ENCODE measurements at regions not wholly inside any gene's neighbourhood (a gene's known extent, or its start where the extent isn't known, plus 50 kb on each side); places are given as distances from the start of the nearest gene placed in this dataset.
A peak's percentile ranks its signal among the peaks of the same experiment; 100 is the strongest.
"Not testable (repeated sequence)": the region's sequence is repeated elsewhere in the genome, so short reads cannot be mapped to it uniquely, and the experiment has no call there.

DNA sequence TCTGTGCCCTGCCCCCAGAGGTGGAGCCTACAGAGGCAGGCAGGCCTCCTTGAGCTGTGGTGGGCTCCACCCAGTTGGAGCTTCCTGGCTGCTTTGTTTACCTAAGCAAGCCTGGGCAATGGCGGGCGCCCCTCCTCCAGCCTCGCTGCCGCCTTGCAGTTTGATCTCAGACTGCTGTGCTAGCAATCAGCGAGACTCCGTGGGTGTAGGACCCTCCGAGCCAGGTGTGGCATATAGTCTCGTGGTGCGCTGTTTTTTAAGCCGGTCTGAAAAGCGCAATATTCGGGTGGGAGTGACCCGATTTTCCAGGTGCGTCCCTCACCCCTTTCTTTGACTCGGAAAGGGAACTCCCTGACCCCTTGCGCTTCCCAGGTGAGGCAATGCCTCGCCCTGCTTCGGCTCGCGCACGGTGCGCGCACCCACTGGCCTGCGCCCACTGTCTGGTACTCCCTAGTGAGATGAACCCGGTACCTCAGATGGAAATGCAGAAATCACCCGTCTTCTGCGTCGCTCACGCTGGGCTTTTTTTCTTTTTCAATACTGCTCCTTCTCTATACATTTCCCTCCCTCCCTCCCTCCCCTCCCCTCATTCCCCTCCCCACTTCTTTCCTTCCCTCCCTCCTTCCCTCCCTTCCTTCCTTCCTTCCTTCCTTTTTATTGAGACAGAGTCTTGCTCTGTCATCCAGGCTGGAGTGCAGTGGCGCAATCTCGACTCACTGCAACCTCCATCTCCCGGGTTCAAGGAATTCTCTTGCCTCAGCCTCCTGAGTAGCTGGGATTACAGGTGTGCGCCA lies 197.1 kb upstream of the TBL1XR1 start:
- DNase-seq, result not testable (repeated sequence)

DNA sequence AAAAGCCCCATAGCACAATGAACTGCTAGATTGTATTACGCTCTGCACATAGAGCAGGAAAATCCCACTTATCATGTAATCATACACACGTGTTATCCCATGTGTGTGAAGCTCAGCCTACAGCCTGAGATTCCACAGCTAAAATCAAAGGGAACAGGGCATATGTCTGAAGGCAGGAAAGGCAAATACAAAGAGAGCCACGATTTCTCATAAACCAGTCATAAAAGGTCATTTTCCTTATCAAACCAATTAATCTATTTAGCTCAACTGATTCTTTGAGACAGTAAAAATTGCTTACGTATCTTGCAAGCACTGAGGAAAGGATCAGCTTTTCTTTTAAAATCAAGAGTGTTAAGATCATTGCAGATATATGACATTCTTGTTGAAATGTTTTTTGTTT lies 199.5 kb upstream of the TBL1XR1 start:
- DNase-seq, result no peak

GRCh38 chr3:177401375-177401774 lies 204.1 kb upstream of the TBL1XR1 start:
- DNase-seq, result no peak

DNA sequence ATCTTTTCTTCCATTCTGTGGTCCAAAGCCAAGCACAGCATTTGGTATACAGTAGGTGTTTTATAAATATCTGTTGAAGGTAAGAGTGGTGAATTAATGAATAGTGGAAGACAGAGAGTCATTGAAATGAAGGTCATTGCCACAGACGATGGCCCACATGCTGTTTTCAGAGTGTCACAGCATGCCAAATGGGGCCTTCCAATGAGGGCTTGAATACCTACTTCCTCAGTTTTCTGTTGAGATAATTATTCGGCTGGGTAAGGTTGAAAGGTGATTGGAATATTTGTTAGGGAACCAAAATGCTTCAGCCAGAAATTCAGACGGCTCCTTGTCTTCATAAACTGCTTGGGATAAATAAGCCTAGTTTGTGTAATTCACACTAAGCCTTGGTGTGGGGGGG lies 205.3 kb upstream of the TBL1XR1 start:
- no peak for DNase-seq

DNA sequence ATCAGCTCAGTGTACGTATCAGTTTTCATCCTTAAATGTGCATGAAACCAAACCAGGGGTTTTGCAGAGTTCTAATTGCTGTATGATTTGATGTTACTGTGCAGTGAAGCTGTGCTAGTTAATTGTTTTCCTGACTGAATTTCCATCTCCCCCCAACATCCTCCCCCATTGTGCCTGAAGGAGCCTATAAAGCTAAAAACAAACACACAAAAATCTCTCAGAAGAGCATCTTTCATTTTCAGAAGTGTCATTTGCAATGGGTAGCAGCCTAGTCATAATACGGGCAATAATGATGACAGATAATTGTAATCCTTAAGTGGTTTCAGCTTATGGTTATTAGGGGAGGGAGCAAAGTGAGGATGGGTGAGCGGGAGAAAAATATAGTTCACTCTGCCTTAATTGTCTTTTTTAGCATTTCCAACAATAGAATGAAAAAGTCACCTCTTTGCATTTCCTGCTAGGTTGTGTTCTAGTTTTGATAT lies 207.9 kb upstream of the TBL1XR1 start:
- DNase-seq, result no peak

- no peak for DNase-seq
These were observed 213.4 kb upstream of the TBL1XR1 start for GRCh38 chr3:177410730-177411129.

- no peak for DNase-seq
These were observed 213.9 kb upstream of the TBL1XR1 start for GRCh38 chr3:177411201-177411600.

GRCh38 chr3:177412677-177413170 lies 215.4 kb upstream of the TBL1XR1 start:
- DNase-seq, result not testable (repeated sequence)

DNA sequence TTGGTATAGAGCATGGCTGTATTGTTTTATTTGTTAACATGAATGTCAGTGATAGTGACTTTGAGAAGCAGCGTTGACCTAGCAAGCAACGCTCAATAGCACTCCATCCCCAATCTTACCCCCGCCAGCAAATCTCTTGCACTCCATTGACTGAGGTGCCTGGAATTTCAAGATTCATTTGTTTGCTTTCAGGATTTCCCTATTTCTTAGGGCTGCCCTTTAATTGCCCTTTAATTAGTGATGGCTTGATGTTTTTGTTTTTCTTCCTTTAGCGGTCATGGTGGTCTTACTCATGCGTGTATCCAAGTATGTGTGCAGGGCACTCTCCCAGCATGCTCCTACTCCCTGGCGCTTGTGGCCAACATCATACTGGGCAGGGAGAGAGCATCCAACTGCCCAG lies 216.8 kb upstream of the TBL1XR1 start:
- DNase-seq, result no peak

DNA sequence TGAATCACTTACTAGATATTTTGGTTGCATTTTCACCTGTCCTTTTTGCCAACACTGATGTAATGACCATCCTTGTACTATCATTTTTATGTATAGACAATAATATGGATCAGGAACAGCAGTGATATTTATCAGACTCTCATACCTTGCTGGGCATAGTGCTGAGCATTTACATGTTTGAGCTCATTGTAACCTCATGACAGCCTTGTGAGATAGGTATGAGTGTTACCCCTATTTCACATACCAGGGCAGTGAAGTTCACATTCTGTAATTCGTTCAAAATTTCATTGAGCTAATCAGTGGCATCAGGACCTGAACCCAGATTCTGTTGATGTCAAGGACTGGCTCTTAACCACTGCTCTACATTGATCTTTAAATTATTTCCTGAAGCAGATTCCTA lies 221.5 kb upstream of the TBL1XR1 start:
- no peak for DNase-seq

- DNase-seq, result peak in 1 of 51 donors; percentile 3
These were observed 222.8 kb upstream of the TBL1XR1 start for GRCh38 chr3:177419904-177420601.

DNA sequence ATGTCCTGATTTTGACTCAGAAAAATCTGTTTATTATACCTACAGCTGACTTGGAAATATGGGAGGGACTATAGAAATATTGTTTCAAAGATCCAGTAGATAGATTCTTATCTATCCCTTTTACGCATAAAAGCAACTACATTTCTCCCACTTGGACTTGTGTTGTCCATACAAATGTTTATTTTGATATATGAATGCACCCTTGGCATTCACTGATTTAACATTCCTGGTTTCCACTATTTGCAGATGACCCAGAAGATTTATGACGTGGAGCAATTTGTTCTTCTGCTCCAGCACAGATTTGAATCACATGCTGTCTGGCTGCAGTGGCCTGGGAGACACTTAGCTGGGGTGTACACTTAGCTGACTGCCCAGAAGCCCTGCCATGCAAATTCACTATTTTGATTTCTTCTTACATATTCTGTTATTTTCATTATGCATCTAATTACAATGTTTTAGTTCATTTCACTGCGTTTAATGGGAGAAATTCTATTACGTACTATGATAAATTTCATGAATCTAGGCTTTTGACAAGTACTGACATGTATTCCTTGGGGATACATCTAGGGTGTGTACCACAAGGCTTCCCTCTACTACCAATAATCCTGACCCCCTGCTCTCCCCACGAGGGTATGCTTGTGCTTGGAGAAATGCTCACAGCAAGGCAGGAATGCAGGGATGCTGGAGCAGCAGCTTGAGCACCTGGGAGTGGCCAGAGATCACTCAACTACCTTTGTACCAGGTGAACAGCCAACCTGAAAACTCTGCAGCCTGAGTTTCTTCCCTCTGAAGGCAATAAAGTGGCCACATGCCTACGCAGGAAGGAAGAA lies 223.6 kb upstream of the TBL1XR1 start:
- no peak for DNase-seq

DNA sequence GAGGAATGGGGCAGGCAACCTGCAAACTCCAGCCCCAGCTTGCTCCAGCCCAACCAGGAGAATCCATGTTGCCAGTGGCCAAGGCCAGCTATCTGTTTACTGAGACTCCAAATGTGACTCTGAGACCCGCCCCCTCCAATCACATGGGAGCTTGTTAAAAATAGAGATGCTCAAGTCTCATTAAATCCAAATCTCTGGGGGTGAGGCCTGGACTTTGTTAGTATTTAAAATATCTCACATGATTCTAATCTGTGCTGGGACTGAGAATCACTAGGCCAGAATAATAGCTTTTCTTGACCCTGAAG lies 224.2 kb upstream of the TBL1XR1 start:
- no peak for DNase-seq

- DNase-seq, result no peak
These were observed 227.2 kb upstream of the TBL1XR1 start for GRCh38 chr3:177424521-177424920.

- DNase-seq, result no peak
These were observed 227.8 kb upstream of the TBL1XR1 start for GRCh38 chr3:177425042-177425441.

GRCh38 chr3:177426106-177426877 lies 229.0 kb upstream of the TBL1XR1 start:
- no peak for DNase-seq

DNA sequence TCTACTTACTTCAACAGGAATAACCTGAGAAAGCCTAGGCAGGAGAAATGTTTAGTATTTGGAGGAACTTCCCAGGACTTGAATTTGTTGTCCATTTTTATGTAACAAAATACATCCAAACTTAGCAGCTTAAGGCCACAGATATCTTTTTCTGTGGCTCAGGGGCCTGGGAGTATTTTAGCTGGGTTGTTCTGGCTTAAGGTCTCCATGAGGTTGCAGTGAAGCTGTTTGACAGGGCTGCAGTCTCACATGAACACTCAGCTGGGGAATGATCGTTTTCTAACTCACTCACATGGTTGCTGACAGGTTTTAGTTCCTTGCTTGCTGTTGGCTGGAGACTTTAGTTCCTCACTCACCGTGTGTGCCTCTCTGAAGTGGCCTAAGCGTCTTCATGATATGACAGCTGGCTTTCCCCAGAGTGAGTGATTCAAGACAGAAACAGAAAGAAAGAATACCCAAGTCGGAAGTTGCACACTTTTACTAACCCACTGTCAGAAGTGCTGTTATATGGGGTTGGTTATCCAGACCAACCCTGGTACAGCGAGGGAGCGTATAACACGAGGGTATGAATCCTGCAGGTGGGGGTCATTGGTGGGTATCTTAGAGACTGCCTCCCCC lies 229.7 kb upstream of the TBL1XR1 start:
- DNase-seq, result no peak

DNA sequence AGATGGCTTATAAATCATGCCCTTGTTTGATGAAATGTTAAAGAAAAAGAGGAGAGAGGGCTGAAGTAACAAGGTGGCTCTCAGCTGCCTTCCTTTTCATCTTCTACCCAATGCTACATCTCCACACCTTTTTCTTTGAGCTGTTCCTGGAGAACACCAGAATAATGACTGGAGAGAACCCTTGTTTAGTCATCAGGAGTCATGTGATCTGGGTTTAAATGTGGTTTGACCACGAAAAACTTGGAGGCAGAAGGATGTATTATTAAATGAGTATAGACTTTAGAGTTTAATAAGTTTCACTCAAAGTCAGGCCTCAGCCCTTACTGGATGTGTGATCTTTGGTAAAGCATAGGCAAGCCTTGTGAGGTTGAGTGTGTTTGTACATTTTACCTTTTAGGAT lies 230.3 kb upstream of the TBL1XR1 start:
- no peak for DNase-seq

DNA sequence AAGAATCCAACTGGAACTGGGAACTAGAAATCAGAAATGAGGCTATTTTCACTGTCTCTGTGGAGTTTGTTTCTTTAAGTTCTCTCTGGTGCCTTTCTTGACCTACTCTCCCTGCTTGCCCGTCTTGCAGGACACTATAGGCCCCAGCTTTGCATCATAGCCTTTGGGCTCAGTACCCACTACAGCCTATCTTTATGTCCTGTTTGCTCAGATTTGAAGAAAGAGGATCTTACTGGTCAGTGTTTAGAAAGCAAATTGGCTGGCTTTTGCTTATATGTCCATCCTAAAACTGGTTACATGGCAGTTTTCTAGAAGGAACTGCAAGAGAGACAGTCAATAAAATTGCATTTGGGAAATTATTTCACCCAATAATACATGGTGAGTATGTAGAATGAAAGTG lies 231.8 kb upstream of the TBL1XR1 start:
- DNase-seq, result no peak

- no peak for DNase-seq
These were observed 232.5 kb upstream of the TBL1XR1 start for GRCh38 chr3:177429771-177430170.

DNA sequence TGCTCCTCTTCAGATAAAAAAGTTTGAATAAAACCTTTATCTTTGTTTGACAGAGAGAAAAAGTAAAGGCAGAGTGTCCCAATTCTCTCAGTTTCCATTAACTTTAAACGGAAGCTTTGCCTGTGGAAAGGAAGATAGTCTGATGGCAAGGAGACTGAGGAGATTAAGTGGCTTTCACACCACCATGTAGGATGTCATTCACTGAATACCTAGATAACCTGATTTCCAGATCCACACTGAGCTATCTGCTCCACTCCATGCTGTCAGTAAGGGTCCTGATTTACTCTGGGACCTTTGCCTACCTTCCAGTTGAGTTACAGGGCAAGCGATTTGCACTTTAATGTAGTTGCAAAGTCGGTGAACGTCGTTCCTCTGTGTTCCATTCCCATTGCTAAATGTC lies 233.4 kb upstream of the TBL1XR1 start:
- no peak for DNase-seq

Measured in hypothalamus (tissue), 51 donors.